Left cardiac atrium (tissue), 4 donors: ENCODE measurements at regions not wholly inside any gene's neighbourhood (a gene's known extent, or its start where the extent isn't known, plus 50 kb on each side); places are given as distances from the start of the nearest gene placed in this dataset.
"Not testable (repeated sequence)": the region's sequence is repeated elsewhere in the genome, so short reads cannot be mapped to it uniquely, and the experiment has no call there.

Experiments
- ATAC-seq, 2 donors: fragments of 200-7000 bp; cut with Tn5 transposase; one replicate each; pipeline ENCODE4 v1.9.1; 2020; ENCODE audit warnings: mild to moderate bottlenecking in 2 of 2, moderate library complexity in 2 of 2
- DNase-seq: peaks from one replicate; pipeline ENCODE4 v3.0.0-alpha.2; 2020
- intact Hi-C, 2 donors: fragments of 100-400 bp; cut with DNase I; formaldehyde crosslinking; loops; one replicate each; pipeline versions ENCODE4 v1.14.1 to v1.15.1; 2022 to 2023
- donor health status: DM: no; HTN: yes; CAD: no.
- donor health status: DM: no; HTN: yes; CAD: no; lungs with severe emphysema.
- donor health status: DM: yes; HTN: yes; CAD: no.
- donor health status: Dilated cardiomyopathy.

GRCh38 chr2:239727776-239728600 is 297.2 kb downstream of the NDUFA10 start:
- intact Hi-C loops, result no loop called here
- DNase-seq (peak; percentile 52), ATAC-seq (peak; percentile 10 to 85)

DNA sequence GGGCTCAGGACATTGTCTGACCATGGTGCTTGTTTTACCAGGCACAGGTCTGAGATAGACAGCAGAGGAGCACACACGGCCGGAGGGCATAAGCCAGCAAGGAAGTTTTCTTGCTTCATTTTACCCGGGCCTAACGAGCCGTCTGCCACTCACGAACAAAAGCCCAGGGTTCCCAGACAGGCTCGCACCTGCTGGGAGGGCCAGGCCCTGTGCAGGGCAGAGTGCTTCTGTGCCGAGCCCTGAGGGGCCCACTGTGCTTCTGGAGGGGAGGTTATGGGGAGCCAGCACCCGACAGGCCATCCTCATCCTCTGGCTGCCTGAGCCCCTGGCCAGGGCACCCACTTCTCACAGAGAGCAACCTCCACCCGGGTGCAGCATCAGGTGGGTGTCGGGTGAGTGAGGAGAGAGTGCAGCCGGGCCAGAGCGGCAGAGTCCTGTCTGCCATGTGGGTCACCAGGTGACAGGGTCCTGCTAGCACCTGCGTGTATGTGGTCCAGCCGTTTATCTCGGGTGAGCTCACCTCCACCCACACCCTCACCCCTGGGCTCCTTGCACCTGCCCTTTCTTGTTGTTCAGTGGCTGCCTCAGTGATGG is 297.9 kb downstream of the NDUFA10 start:
- DNase-seq (no peak), ATAC-seq (no peak)

GRCh38 chr2:239726631-239727181 is 298.4 kb downstream of the NDUFA10 start:
- ATAC-seq (no peak), DNase-seq (no peak)
- intact Hi-C loops, result no loop called here

More for the DNA sequence above, 297.9 kb downstream of the NDUFA10 start:
- intact Hi-C loops, result no loop called here

DNA sequence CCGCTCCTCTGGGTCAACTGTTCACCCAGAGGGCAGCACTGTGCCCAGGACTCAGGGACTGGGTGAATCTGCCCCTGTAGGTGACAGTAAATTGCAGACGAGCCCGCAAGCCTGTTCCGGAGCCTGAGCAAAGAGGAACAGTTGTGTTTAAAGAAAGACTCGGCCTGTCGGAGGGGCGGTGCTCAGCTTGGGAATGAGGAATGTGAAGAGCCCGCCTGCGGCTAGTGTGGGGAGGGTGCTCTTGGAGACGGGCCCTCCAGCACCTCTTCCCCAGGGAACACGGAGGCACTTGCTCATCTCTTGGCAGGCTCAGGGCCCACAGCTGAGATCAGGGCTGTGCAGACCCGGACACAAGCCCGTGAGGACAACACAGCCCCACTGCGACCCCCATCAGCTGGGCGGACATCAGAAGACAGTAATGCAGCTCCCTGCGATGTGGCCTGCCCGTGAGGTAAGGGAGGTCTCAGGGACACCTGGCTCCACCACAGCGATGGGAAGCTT is 299.0 kb downstream of the NDUFA10 start:
- intact Hi-C loops, result no loop called here
- ATAC-seq (no peak), DNase-seq (no peak)

DNA sequence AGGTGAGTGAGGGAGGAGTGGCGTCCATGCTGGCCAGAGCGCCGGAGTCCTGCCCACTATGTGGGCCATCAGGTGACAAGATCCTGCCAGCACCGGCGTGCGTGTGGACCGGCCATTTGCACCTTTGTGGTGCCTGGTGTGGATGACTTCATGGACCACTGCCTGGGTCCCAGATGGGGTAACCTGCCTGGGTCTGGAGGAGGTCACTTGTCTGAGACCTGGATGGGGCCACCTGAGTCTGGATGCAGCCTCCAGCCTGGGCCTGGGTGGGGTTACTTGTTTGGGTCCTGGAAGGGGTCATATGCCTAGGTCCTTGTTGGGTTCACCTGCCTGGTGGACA is 299.6 kb downstream of the NDUFA10 start:
- intact Hi-C loops, result no loop called here
- DNase-seq, result no peak

GRCh38 chr2:239724851-239725550 is 300.1 kb downstream of the NDUFA10 start:
- DNase-seq (no peak), ATAC-seq (no peak)
- intact Hi-C loops, result no loop called here

More for the DNA sequence above, 299.6 kb downstream of the NDUFA10 start:
- no peak for ATAC-seq

DNA sequence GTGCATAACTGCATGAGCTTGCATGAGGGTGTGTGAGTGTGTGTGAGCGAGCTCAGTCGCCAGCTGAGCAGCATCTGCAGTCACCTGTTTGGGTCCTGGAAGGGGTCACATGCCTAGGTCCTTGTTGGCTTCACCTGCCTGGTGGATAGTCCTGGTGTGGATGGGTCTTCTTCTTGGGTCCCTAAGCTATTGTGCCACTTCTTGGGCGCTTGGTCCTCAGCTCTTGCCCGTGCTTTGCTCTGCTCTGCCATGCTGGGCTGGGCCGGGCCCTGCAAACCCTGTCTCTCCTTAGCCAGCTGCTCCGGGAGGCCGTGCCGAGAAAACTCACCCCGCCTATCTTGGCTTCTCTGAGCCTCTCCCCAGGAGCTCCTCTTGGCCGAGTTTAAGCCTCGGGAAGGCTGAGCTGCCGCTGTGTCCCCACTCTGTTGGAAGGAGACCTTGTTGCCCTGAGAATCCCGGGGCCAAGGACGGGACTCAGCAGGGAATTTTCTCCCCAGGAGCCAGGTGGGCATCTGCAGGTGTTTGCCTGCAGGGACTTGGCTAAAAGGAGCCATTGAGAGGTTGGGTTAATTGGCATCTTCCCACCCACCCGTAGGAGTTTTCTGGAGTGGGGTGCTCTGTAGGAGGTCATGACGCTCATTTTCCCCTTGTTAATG is 300.8 kb downstream of the NDUFA10 start:
- intact Hi-C loops, result no loop called here
- ATAC-seq (peak; percentile 20 to 49), DNase-seq (no peak)

- ATAC-seq (no peak), DNase-seq (no peak)
- intact Hi-C loops, result no loop called here
Observed at GRCh38 chr2:239723486-239724193, 301.5 kb downstream of the NDUFA10 start.

DNA sequence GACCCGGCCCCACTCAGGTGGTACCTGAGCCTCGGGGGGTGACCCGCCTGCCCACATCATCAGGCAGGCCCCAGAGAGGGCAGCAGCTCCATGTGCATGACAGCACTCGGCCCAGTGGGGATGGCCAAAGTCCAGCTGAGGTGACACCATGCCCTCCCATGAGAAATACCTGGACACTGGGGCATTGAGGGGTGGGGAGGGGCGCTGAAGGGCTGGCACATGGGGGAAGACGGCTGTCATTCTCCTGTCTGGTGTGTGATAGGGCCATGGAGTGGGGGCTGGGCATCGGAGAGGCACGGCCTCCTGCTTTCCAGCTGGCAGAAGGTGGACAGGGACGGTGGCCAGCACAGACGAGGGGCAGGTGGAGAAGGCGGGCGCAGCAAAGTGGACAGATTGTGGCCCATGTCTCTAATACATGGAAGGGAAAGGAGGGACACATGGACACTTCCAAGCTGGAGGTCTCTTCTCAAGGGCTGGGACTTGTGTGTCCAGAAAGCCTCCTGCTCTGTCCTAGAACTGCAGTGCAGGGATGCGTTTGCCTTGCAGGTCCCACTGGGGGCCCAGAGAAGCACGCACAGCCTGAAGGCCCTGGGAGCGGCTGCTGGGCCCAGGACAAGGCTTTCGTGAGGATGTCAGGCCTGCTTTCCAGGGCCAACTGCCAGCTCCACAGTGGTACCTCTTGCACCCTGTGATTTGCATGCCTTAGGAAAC is 302.2 kb downstream of the NDUFA10 start:
- intact Hi-C loops, result no loop called here
- ATAC-seq (no peak), DNase-seq (no peak)

- intact Hi-C loops, result no loop called here
- DNase-seq (no peak), ATAC-seq (no peak)
Observed at GRCh38 chr2:239721991-239722759, 303.0 kb downstream of the NDUFA10 start.

DNA sequence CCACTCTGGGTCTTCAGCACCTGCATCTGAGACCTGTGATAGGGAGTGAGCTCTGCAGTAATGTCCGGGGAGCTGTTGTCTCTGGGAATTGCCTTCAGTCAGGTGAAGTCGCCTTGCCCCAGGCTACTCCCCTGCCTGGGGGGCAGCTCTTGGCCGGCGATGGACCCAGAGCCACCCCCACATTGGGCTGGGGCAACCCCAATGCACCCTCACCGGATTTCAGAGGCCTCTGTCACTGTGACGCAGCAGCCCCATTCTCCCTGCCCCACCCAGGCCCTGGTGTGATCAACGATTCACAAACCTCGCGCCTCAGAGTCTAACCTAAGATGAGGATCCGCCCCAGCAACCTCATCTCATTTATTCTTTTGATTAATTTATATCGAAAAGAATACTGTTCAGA is 303.6 kb downstream of the NDUFA10 start:
- no peak for DNase-seq
- intact Hi-C loops, result no loop called here
- no peak for ATAC-seq

GRCh38 chr2:239720361-239721360 is 304.5 kb downstream of the NDUFA10 start:
- no peak for DNase-seq
- intact Hi-C loops, result no loop called here
- no peak for ATAC-seq

DNA sequence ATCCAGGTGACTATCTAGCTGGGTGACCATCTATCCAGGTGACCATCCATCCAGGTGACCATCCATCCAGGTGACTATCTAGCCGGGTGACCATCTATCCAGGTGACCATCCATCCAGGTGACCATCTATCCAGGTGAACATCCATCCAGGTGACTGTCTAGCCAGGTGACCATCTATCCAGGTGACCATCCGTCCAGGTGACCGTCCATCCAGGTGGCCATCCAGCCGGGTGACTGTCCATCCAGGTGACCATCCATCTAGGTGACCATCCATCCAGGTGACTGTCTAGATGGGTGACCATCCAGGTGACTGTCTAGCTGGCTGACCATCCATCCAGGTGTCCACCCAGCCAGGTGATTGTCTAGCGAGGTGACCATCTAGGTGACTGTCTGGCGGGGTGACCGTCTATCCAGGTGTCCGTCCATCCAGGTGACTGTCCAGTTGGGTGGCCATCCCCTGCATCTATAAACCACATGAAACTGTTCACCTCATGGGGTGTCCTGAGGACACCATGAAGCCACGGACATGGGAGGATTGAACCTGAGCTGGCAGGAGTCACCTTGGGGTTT is 305.3 kb downstream of the NDUFA10 start:
- intact Hi-C loops, result no loop called here
- ATAC-seq (no peak), DNase-seq (no peak)

DNA sequence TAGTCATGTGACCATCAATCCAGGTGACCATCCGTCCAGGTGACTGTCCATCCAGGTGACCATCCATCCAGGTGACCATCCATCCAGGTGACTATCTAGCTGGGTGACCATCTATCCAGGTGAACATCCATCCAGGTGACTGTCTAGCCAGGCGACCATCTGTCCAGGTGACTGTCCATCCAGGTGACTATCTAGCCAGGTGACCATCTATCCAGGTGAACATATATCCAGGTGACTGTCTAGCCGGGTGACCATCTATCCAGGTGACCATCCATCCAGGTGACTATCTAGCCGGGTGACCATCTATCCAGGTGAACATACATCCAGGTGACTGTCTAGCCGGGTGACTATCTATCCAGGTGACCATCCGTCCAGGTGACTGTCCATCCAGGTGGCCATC is 306.2 kb downstream of the NDUFA10 start:
- ATAC-seq, intact Hi-C loops, DNase-seq: not testable (repeated sequence)

DNA sequence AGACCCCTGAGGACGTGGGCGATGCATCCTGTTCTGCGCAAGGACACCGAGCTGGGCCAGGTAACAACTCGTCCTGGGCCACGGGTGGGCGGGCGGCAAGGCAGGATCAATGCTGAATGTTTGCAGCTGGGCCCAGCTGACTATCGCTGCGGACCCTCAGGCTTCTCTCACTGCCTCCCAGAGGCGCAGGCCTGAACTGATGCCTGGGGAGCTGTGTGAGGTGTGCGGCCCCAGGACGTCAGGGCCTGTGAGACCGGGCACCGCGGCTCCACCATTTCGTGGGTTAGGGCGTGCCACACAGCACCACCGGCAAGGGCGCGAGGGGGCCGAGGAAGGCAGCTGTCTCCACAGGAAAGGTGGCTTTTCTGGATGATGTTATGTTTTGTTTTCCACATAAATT is 307.4 kb downstream of the NDUFA10 start:
- ATAC-seq (no peak), DNase-seq (no peak)
- intact Hi-C loops, result no loop called here

GRCh38 chr2:239717319-239717675 is 307.8 kb downstream of the NDUFA10 start:
- no peak for DNase-seq
- intact Hi-C loops, result no loop called here
- ATAC-seq, result no peak
